Mesodermal cell (in vitro differentiated cells): ENCODE measurements at regions not wholly inside any gene's neighbourhood (a gene's known extent, or its start where the extent isn't known, plus 50 kb on each side); places are given as distances from the start of the nearest gene placed in this dataset.

Experiments
- H3K27ac ChIP-seq: 2 replicates; pipeline ENCODE4 v1.7.0; 2013; ENCODE audit warnings: mild to moderate bottlenecking, low read depth, low read length, moderate library complexity; ENCODE audit not compliant: severe bottlenecking
- H3K36me3 ChIP-seq: 2 replicates; pipeline ENCODE4 v1.7.1; 2013; ENCODE audit warnings: mild to moderate bottlenecking, low read length, moderate library complexity; ENCODE audit not compliant: control insufficient read depth, insufficient read depth
- H3K4me1 ChIP-seq: one replicate; pipeline ENCODE4 v1.7.1; 2013; ENCODE audit warnings: mild to moderate bottlenecking, low read length; ENCODE audit not compliant: insufficient read depth, control insufficient read depth, poor library complexity, severe bottlenecking
- H3K4me3 ChIP-seq: 2 replicates; pipeline ENCODE4 v1.7.0; 2013; ENCODE audit warnings: low read length, control low read depth, mild to moderate bottlenecking; ENCODE audit not compliant: insufficient read depth, poor library complexity, severe bottlenecking; ENCODE audit errors: extremely low read depth
- H3K9me3 ChIP-seq: 2 replicates; pipeline ENCODE4 v1.7.1; 2013; ENCODE audit warnings: mild to moderate bottlenecking, low read length, moderate library complexity; ENCODE audit not compliant: control insufficient read depth
- WGBS, 2 experiments: methylation state at CpG; one replicate each; pipeline ENCODE4 v1.1.5; 2013; ENCODE audit warnings: missing lambda C conversion rate in 2 of 2; ENCODE audit not compliant: insufficient coverage in 2 of 2; 5-methylcytosine and 5-hydroxymethylcytosine counted together

DNA sequence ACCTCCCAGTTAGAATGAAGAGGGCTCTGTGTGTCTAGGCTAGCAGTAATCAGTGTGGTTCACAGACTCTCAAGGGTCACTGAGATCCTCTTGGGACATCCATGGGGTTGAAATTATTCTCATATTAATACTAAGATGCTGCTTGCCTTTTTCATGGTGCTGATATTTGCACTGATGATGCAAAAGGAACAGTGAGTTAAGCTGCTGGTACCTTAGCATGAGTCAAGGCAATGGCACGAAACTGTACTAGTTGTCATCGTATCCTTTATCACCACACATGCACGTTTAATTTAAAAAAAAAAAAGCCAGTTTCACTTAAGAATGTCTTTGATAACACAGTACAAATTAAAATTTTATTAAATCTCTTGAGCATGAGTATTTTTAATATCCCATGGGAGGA is 151.9 kb upstream of the TANK start:
- no peak overlapping the region for H3K27ac ChIP-seq
- 67 to 100% methylated on average over 1 of the region's 3 CpGs for WGBS, 2 experiments

GRCh38 chr2:161010503-161011015 is 149.7 kb upstream of the TANK start:
- Histone ChIP-seq H3K4me3 (no peak overlapping the region), H3K36me3 (no peaks in the 10 kb centered on the region), H3K27ac (no peak overlapping the region), H3K9me3 (no peaks in the 10 kb centered on the region), H3K4me1 (no peaks in the 10 kb centered on the region)
- 69 to 70% methylated on average over 2 to 3 of the region's 7 CpGs for WGBS, 2 experiments

More for the DNA sequence above, 151.9 kb upstream of the TANK start:
- Histone ChIP-seq H3K4me3 (no peak overlapping the region), H3K9me3 (no peaks in the 10 kb centered on the region), H3K36me3 (no peaks in the 10 kb centered on the region), H3K4me1 (no peaks in the 10 kb centered on the region)

DNA sequence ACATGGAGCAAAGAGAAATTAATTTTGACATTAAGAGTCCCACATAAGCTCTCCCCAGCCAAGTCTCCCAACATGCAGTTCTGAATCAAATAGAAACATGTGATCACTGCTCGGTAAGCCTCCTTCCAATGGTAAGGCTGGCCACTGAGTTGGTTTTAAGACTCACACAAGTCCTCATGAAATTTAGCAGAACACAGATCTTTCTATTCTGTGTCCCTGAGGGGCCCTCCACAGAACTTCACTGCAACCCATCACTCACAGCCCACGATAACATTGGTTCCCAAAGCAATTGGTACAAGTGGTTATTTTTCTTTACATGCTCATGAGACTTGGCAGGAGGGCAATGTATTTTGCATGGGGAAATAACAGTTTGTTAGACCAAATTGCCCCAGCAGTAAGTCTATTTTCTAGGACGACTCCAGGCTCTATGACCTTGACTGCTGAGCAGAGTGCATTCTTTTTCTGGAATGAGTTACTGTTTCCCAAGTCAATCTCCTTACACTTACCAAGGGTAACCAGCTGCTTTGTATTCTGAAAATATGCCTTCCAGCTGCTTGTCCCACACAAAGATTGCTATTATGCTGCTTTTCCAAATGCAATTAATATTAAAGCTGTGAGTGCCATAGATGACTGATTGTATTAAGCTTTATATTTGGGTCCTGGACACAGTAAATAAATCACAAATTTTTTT is 142.3 kb upstream of the TANK start:
- H3K4me3 ChIP-seq: no peak overlapping the region
- H3K36me3 ChIP-seq: no peaks in the 10 kb centered on the region
- H3K9me3 ChIP-seq: no peaks in the 10 kb centered on the region
- no peak overlapping the region for H3K27ac ChIP-seq
- H3K4me1 ChIP-seq: no peaks in the 10 kb centered on the region
- 85 to 93% methylated on average over 1 to 2 of the region's 3 CpGs for WGBS, 2 experiments

GRCh38 chr2:161019311-161019710 is 140.9 kb upstream of the TANK start:
- WGBS, 2 experiments: 0 to 70% methylated on average over 1 to 4 of the region's 5 CpGs
- no peak overlapping the region for H3K27ac ChIP-seq
- no peaks in the 10 kb centered on the region for H3K36me3 ChIP-seq
- no peaks in the 10 kb centered on the region for H3K4me1 ChIP-seq
- H3K9me3 ChIP-seq: no peaks in the 10 kb centered on the region
- no peak overlapping the region for H3K4me3 ChIP-seq

GRCh38 chr2:161020437-161020836 is 139.8 kb upstream of the TANK start:
- Histone ChIP-seq H3K36me3 (no peaks in the 10 kb centered on the region), H3K4me1 (no peaks in the 10 kb centered on the region), H3K27ac (no peak overlapping the region), H3K9me3 (no peaks in the 10 kb centered on the region), H3K4me3 (no peak overlapping the region)
- whole genome bisulfite sequencing, 2 experiments: 100% methylated on average over 1 of the region's 2 CpGs

- Histone ChIP-seq H3K9me3 (no peaks in the 10 kb centered on the region), H3K4me1 (no peaks in the 10 kb centered on the region), H3K36me3 (no peaks in the 10 kb centered on the region), H3K27ac (no peak overlapping the region), H3K4me3 (no peak overlapping the region)
- WGBS, 2 experiments: 100% methylated on average over 1 of the region's 1 CpG; no CpG with 5 or more reads in 1 of the 2 experiments
These were observed 131.6 kb upstream of the TANK start for GRCh38 chr2:161028581-161028980.

- 90 to 98% methylated on average over 4 of the region's 5 CpGs for WGBS, 2 experiments
- H3K9me3 ChIP-seq: no peaks in the 10 kb centered on the region
- no peaks in the 10 kb centered on the region for H3K36me3 ChIP-seq
- H3K4me1 ChIP-seq: no peaks in the 10 kb centered on the region
- no peak overlapping the region for H3K4me3 ChIP-seq
- no peak overlapping the region for H3K27ac ChIP-seq
These were observed 130.9 kb upstream of the TANK start for GRCh38 chr2:161029321-161029720.

DNA sequence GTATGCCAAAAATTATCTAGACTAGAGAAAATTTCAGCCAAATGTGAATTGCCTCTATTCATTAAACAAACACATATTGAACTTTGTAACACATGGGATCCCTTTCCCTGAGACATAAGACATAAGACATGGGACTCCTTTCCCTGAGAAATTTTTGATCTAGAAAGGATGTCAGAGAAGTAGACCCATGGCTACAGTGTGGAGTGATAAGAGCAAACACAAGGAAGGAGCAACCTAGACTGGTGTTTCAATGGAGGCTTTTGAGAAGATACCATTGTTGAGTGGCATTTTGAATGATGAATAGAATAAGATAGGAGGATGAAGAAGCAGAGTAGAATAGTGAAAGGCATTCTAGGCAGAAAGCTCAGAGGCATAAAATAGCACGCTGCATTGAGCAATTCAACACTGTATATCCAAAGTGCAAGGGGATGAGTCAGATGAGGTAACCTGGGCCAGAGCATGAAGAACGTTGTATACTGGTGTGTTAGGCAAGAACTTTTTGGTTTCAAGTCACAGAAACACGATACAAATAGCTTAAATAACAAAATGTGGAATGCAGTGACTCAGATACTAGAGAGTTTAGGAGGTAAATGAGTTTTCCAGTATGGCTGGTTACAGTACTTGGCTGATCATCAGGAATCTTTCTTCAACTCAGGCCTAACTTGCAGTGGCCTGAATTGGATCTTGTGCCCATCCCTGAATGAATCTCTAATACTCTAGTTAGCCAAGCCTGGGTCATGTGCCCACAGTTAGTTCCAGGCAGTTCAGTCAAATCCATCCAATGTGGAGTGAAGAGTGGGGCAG is 129.8 kb upstream of the TANK start:
- 69 to 90% methylated on average over 2 to 3 of the region's 3 CpGs for WGBS, 2 experiments
- Histone ChIP-seq H3K36me3 (no peaks in the 10 kb centered on the region), H3K27ac (no peak overlapping the region), H3K4me1 (no peaks in the 10 kb centered on the region), H3K9me3 (no peaks in the 10 kb centered on the region), H3K4me3 (no peak overlapping the region)

- H3K36me3 ChIP-seq: no peaks in the 10 kb centered on the region
- H3K4me1 ChIP-seq: no peaks in the 10 kb centered on the region
- 86 to 93% methylated on average over 2 to 3 of the region's 3 CpGs for WGBS, 2 experiments
- H3K9me3 ChIP-seq: no peaks in the 10 kb centered on the region
- no peak overlapping the region for H3K27ac ChIP-seq
- H3K4me3 ChIP-seq: no peak overlapping the region
These were observed 128.7 kb upstream of the TANK start for GRCh38 chr2:161031511-161031910.

DNA sequence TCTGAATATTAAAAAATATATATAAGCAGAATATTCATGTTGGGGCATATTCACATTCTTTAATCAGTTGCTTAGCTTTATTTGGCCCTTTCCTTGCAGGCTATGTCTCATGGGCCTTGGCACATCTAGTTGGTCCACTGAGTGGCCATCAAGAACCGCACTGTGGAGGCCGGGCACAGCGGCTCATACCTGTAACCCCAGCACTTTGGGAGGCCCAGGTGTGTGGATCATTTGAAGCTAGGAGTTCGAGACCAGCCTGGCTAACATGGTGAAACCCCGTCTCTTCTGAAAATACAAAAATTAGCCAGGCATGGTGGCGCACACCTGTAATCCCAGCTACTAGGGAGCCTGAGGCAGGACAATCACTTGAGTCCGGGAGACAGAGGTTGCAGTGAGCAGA is 127.6 kb upstream of the TANK start:
- WGBS, 2 experiments: 89 to 94% methylated on average over 6 to 7 of the region's 7 CpGs
- Histone ChIP-seq H3K36me3 (no peaks in the 10 kb centered on the region), H3K9me3 (no peaks in the 10 kb centered on the region), H3K27ac (no peak overlapping the region), H3K4me3 (no peak overlapping the region), H3K4me1 (no peaks in the 10 kb centered on the region)
